Trophoblast cell (in vitro differentiated cells and primary cell): ENCODE measurements at regions not wholly inside any gene's neighbourhood (a gene's known extent, or its start where the extent isn't known, plus 50 kb on each side); places are given as distances from the start of the nearest gene placed in this dataset.

ENCODE experiments used
- DNase-seq, 2 donors: peaks; one replicate each; pipeline ENCODE4 v3.0.0-alpha.2; 2016
- H2AFZ ChIP-seq: 2 replicates; pipeline ENCODE4 v1.6.1; 2013; ENCODE audit warnings: low read length, moderate library complexity, mild to moderate bottlenecking; ENCODE audit not compliant: insufficient read depth, poor library complexity
- H2AK5ac ChIP-seq: 2 replicates; pipeline ENCODE4 v1.6.1; 2013; ENCODE audit warnings: mild to moderate bottlenecking, low read length
- H2BK120ac ChIP-seq: 2 replicates; pipeline ENCODE4 v1.6.1; 2013; ENCODE audit warnings: low read length, mild to moderate bottlenecking, moderate library complexity; ENCODE audit not compliant: insufficient read depth, poor library complexity
- H2BK12ac ChIP-seq: 2 replicates; pipeline ENCODE4 v1.6.1; 2013; ENCODE audit warnings: mild to moderate bottlenecking, low read length, moderate library complexity
- H2BK5ac ChIP-seq: 2 replicates; pipeline ENCODE4 v1.6.1; 2013; ENCODE audit warnings: low read length, low read depth, moderate library complexity, mild to moderate bottlenecking; ENCODE audit not compliant: poor library complexity
- H3K14ac ChIP-seq: 2 replicates; pipeline ENCODE4 v1.6.1; 2013; ENCODE audit warnings: mild to moderate bottlenecking, low read length
- H3K18ac ChIP-seq: 2 replicates; pipeline ENCODE4 v1.6.1; 2013; ENCODE audit warnings: mild to moderate bottlenecking, low read length
- H3K23ac ChIP-seq: 2 replicates; pipeline ENCODE4 v1.6.1; 2013; ENCODE audit warnings: low read length
- H3K27ac ChIP-seq: 2 replicates; pipeline ENCODE4 v1.5.1; 2013; ENCODE audit warnings: low read depth, mild to moderate bottlenecking, inconsistent platforms, low read length, moderate library complexity
- H3K27me3 ChIP-seq: 2 replicates; pipeline ENCODE4 v1.6.1; 2013; ENCODE audit warnings: inconsistent platforms, mild to moderate bottlenecking, low read length, moderate library complexity; ENCODE audit not compliant: insufficient read depth
- H3K36me3 ChIP-seq, 2 experiments: 1 replicate in 1 of 2; 2 replicates in 1 of 2; pipeline ENCODE4 v1.6.1; 2013; ENCODE audit warnings: low read length in 2 of 2, mild to moderate bottlenecking in 2 of 2, moderate library complexity in 1 of 2; ENCODE audit not compliant: insufficient read depth in 2 of 2, control insufficient read depth in 1 of 2
- H3K4ac ChIP-seq: 2 replicates; pipeline ENCODE4 v1.6.1; 2013; ENCODE audit warnings: low read depth, mild to moderate bottlenecking, low read length, moderate library complexity
- H3K4me1 ChIP-seq, 2 experiments: 1 replicate in 1 of 2; 2 replicates in 1 of 2; pipeline ENCODE4 v1.6.1; 2013; ENCODE audit warnings: low read length in 2 of 2, mild to moderate bottlenecking in 2 of 2, moderate library complexity in 1 of 2; ENCODE audit not compliant: insufficient read depth in 2 of 2, control insufficient read depth in 1 of 2
- H3K4me2 ChIP-seq: 2 replicates; pipeline ENCODE4 v1.6.1; 2013; ENCODE audit warnings: inconsistent platforms, mild to moderate bottlenecking, low read length, moderate library complexity
- H3K4me3 ChIP-seq: 2 replicates; pipeline ENCODE4 v1.5.1; 2013; ENCODE audit warnings: mild to moderate bottlenecking, low read depth, low read length, inconsistent platforms
- H3K79me1 ChIP-seq: one replicate; pipeline ENCODE4 v1.6.1; 2013; ENCODE audit warnings: low read length
- H3K79me2 ChIP-seq: 2 replicates; pipeline ENCODE4 v1.6.1; 2013; ENCODE audit warnings: low read length, mild to moderate bottlenecking; ENCODE audit not compliant: control insufficient read depth, insufficient read depth, poor library complexity
- H3K9ac ChIP-seq: 2 replicates; pipeline ENCODE4 v1.6.1; 2013; ENCODE audit warnings: mild to moderate bottlenecking, low read length
- H3K9me3 ChIP-seq: 2 replicates; pipeline ENCODE4 v1.6.1; 2013; ENCODE audit warnings: low read depth, mild to moderate bottlenecking, control low read depth, inconsistent platforms, low read length; ENCODE audit not compliant: insufficient read depth
- H4K12ac ChIP-seq: 2 replicates; pipeline ENCODE4 v1.6.1; 2013; ENCODE audit warnings: low read depth, mild to moderate bottlenecking, low read length, moderate library complexity
- H4K8ac ChIP-seq: 2 replicates; pipeline ENCODE4 v1.6.1; 2013; ENCODE audit warnings: low read depth, mild to moderate bottlenecking, low read length, moderate library complexity
- H4K91ac ChIP-seq: one replicate; pipeline ENCODE4 v1.6.1; 2013; ENCODE audit warnings: low read depth, mild to moderate bottlenecking, low read length, moderate library complexity
- WGBS: extraction: QIAGEN DNeasy Blood & Tissue Kit; methylation state at CpG from one replicate; pipeline ENCODE4 v1.1.7; 2013; ENCODE audit warnings: missing lambda C conversion rate; ENCODE audit not compliant: insufficient read length, insufficient coverage; ENCODE audit errors: extremely low coverage; 5-methylcytosine and 5-hydroxymethylcytosine counted together

DNA sequence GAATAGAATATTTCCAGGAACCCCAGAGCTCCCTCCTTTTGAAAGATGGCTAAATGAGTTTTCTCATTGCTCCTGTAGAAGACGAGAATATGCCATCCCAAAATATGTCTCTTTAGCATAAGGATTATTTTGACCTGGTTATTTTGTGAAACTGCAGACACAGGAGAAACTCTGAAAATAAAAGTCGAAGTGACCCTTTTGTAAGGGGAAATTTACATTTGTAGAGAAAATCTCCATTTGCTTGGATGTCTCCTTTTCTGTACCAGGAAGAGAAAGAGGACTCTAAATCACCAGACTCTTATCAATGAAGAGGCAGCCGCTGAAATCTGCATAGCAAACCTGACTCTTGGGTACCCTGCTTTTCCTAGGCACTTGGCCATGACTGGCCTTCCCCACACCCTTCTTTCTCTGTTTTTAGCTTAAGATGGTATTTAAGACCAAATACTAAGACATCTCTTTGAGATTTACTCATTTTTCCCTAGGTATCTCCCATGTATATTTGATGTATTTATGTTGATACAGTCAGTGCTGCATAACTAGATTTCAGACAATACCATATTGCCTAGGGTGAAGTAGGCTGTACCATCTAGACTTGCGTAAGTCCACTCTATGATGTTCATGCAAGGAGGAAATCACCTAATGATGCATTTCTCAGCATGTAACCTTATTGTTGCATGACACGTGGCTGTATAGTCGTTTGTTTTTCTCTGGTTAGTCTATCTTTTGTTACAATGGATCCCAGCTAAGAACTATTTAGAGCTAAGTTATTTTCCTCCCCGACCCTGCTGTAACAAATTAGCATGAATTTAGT lies 98.2 kb upstream of the UBE3A start:
- H3K4me2 ChIP-seq = no peak overlapping the region
- H3K36me3 ChIP-seq = no peaks in the 10 kb centered on the region
- no peak overlapping the region for H4K12ac ChIP-seq
- H3K14ac ChIP-seq = no peak overlapping the region
- no peak overlapping the region for H2BK120ac ChIP-seq
- no peak overlapping the region for H3K27ac ChIP-seq
- no peak overlapping the region for H3K4me3 ChIP-seq
- no peak overlapping the region for H3K4ac ChIP-seq
- no peak for DNase-seq
- H2BK5ac ChIP-seq = no peak overlapping the region
- no peak overlapping the region for H3K9ac ChIP-seq
- no peaks in the 10 kb centered on the region for H3K79me2 ChIP-seq
- H3K23ac ChIP-seq = no peak overlapping the region
- no peak overlapping the region for H3K18ac ChIP-seq
- H3K79me1 ChIP-seq = no peaks in the 10 kb centered on the region
- H3K9me3 ChIP-seq = no peaks in the 10 kb centered on the region
- H2AFZ ChIP-seq = no peak overlapping the region
- no peak overlapping the region for H4K8ac ChIP-seq
- H2BK12ac ChIP-seq = no peak overlapping the region
- H3K27me3 ChIP-seq = no peaks in the 10 kb centered on the region
- WGBS = no CpG with 5 or more reads among the region's 7 CpGs
- H2AK5ac ChIP-seq = no peak overlapping the region
- H4K91ac ChIP-seq = no peak overlapping the region
- no peaks in the 10 kb centered on the region for H3K4me1 ChIP-seq

- Histone ChIP-seq H3K14ac (no peak overlapping the region), H3K27ac (no peak overlapping the region), H3K27me3 (no peaks in the 10 kb centered on the region), H4K8ac (no peak overlapping the region), H3K9ac (no peak overlapping the region), H4K91ac (no peak overlapping the region), H3K36me3 (no peaks in the 10 kb centered on the region), H2BK120ac (no peak overlapping the region), H2AK5ac (no peak overlapping the region), H3K79me1 (no peaks in the 10 kb centered on the region), H3K4ac (no peak overlapping the region), H3K79me2 (no peaks in the 10 kb centered on the region), H2BK12ac (no peak overlapping the region), H3K9me3 (no peaks in the 10 kb centered on the region), H3K4me2 (no peak overlapping the region), H3K18ac (no peak overlapping the region), H3K4me1 (no peaks in the 10 kb centered on the region), H3K4me3 (no peak overlapping the region), H4K12ac (no peak overlapping the region), H2AFZ (no peak overlapping the region), H2BK5ac (no peak overlapping the region), H3K23ac (no peak overlapping the region)
- WGBS = no CpG with 5 or more reads among the region's 5 CpGs
- DNase-seq = no peak
Measured at GRCh38 chr15:25535866-25536265, 97.0 kb upstream of the UBE3A start.

DNA sequence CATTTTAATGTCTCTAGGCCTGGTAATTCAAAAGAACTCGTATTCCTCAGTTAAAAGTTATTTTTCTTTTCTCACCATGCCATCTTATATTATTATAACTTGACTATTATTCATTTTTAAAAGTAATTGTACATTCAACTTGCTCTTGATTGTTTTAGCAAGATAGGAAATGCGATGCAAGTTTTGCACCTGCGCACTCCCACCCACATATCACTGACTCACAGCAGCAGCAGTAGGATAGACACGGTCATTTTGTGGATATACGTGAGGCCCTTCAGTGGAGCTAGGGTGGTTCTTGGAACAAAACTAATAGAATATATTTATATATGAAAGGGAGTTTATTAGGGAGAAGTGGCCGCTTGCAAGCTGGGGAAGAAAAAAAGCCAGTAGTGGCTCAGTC lies 95.5 kb upstream of the UBE3A start:
- no peaks in the 10 kb centered on the region for H3K4me1 ChIP-seq
- no peaks in the 10 kb centered on the region for H3K79me2 ChIP-seq
- H3K79me1 ChIP-seq = no peaks in the 10 kb centered on the region
- no peak overlapping the region for H3K4me3 ChIP-seq
- H4K8ac ChIP-seq = no peak overlapping the region
- no peak overlapping the region for H2BK5ac ChIP-seq
- H2BK120ac ChIP-seq = no peak overlapping the region
- no peaks in the 10 kb centered on the region for H3K9me3 ChIP-seq
- WGBS = no CpG with 5 or more reads among the region's 6 CpGs
- H3K14ac ChIP-seq = no peak overlapping the region
- H3K36me3 ChIP-seq = no peaks in the 10 kb centered on the region
- DNase-seq = no peak
- H3K27me3 ChIP-seq = no peaks in the 10 kb centered on the region
- no peak overlapping the region for H3K23ac ChIP-seq
- H3K4me2 ChIP-seq = no peak overlapping the region
- no peak overlapping the region for H4K12ac ChIP-seq
- H2BK12ac ChIP-seq = no peak overlapping the region
- no peak overlapping the region for H4K91ac ChIP-seq
- no peak overlapping the region for H3K18ac ChIP-seq
- H3K27ac ChIP-seq = no peak overlapping the region
- no peak overlapping the region for H2AK5ac ChIP-seq
- H3K4ac ChIP-seq = no peak overlapping the region
- H3K9ac ChIP-seq = no peak overlapping the region
- no peak overlapping the region for H2AFZ ChIP-seq

GRCh38 chr15:25532269-25533140 lies 93.7 kb upstream of the UBE3A start:
- Histone ChIP-seq H4K91ac (no peak overlapping the region), H3K36me3 (no peaks in the 10 kb centered on the region), H2AFZ (no peak overlapping the region), H3K79me1 (no peaks in the 10 kb centered on the region), H3K9me3 (peaks cover 6% of the 10 kb centered on the region), H3K4me3 (no peak overlapping the region), H3K27me3 (no peaks in the 10 kb centered on the region), H3K4me2 (no peak overlapping the region), H4K12ac (no peak overlapping the region), H3K4me1 (no peaks in the 10 kb centered on the region), H3K9ac (no peak overlapping the region), H3K14ac (no peak overlapping the region), H2BK120ac (no peak overlapping the region), H4K8ac (no peak overlapping the region), H3K4ac (no peak overlapping the region), H3K79me2 (no peaks in the 10 kb centered on the region), H3K27ac (no peak overlapping the region), H2BK12ac (no peak overlapping the region), H3K23ac (no peak overlapping the region), H2AK5ac (no peak overlapping the region), H2BK5ac (no peak overlapping the region), H3K18ac (no peak overlapping the region)
- WGBS = no CpG with 5 or more reads among the region's 4 CpGs
- DNase-seq = no peak
